ENCODE measurements at regions not wholly inside any gene's neighbourhood (a gene's known extent, or its start where the extent isn't known, plus 50 kb on each side); places are given as distances from the start of the nearest gene placed in this dataset.

GRCh38 chr1:110816945-110817344 is 56.0 kb upstream of the CD53 start:
- Histone ChIP-seq H3K79me2 (replicated peaks; ENCODE audit: insufficient read depth, low read length) (no peaks in the 10 kb centered on the region), H3K27me3 (ENCODE audit: insufficient read depth, low read depth, low read length) (no peaks in the 10 kb centered on the region), H3K4me2 (ENCODE audit: low read length) (no peak overlapping the region), H3K27ac (ENCODE audit: low read length) (no peak overlapping the region), H3K36me3 (ENCODE audit: insufficient read depth, low read length) (no peaks in the 10 kb centered on the region), H3F3A (ENCODE audit: insufficient read depth, low read length, poor library complexity, severe bottlenecking) (no peaks in the 10 kb centered on the region), H3K9ac (ENCODE audit: low read length) (no peak overlapping the region), H3K4me3 (ENCODE audit: low read length) (no peak overlapping the region), H3K9me3 (ENCODE audit: low read length) (no peaks in the 10 kb centered on the region), H4K20me1 (ENCODE audit: insufficient read depth) (no peaks in the 10 kb centered on the region), H3K9me2 (ENCODE audit: insufficient read depth, low read length) (no peaks in the 10 kb centered on the region), H2AFZ (ENCODE audit: low read depth, low read length) (no peak overlapping the region)
- TF ChIP-seq CTCF (IDR thresholded peaks at IDR 0.05; ENCODE audit: poor library complexity, severe bottlenecking) (no peak), MXI1 (conservative IDR thresholded peaks at IDR 0.05; ENCODE audit: poor library complexity, severe bottlenecking) (no peak), TAF1 (IDR thresholded peaks at IDR 0.05; ENCODE audit: low read depth) (no peak), RAD21 (conservative IDR thresholded peaks at IDR 0.05) (no peak)

- H3K9me3 ChIP-seq (ENCODE audit: low read length), result no peaks in the 10 kb centered on the region
- no peak overlapping the region for H3K4me3 ChIP-seq (ENCODE audit: low read length)
- H3F3A ChIP-seq (ENCODE audit: insufficient read depth, low read length, poor library complexity, severe bottlenecking), result no peaks in the 10 kb centered on the region
- H3K27me3 ChIP-seq (ENCODE audit: insufficient read depth, low read depth, low read length), result no peaks in the 10 kb centered on the region
- no peaks in the 10 kb centered on the region for H3K36me3 ChIP-seq (ENCODE audit: insufficient read depth, low read length)
- H2AFZ ChIP-seq (ENCODE audit: low read depth, low read length), result no peak overlapping the region
- H3K4me2 ChIP-seq (ENCODE audit: low read length), result no peak overlapping the region
- no peak for TF ChIP-seq RAD21 (conservative IDR thresholded peaks at IDR 0.05)
- TF ChIP-seq EZH2 (IDR thresholded peaks at IDR 0.05; ENCODE audit: borderline replicate concordance, insufficient read depth, low read length, poor library complexity, severe bottlenecking), result no peak
- TF ChIP-seq SMC3 (conservative IDR thresholded peaks at IDR 0.05; ENCODE audit: poor library complexity), result no peak
- no peak for TF ChIP-seq MXI1 (conservative IDR thresholded peaks at IDR 0.05; ENCODE audit: poor library complexity, severe bottlenecking)
- no peak for TF ChIP-seq CTCF (IDR thresholded peaks at IDR 0.05; ENCODE audit: poor library complexity, severe bottlenecking)
- no peak for TF ChIP-seq POLR2AphosphoS5 (IDR thresholded peaks at IDR 0.05)
- TF ChIP-seq TAF1 (IDR thresholded peaks at IDR 0.05; ENCODE audit: low read depth), result no peak
- TF ChIP-seq EP300 (conservative IDR thresholded peaks at IDR 0.05; ENCODE audit: poor library complexity, severe bottlenecking), result no peak
- no peaks in the 10 kb centered on the region for H3K79me2 ChIP-seq (replicated peaks; ENCODE audit: insufficient read depth, low read length)
- H4K20me1 ChIP-seq (ENCODE audit: insufficient read depth), result no peaks in the 10 kb centered on the region
- H3K9me2 ChIP-seq (ENCODE audit: insufficient read depth, low read length), result no peaks in the 10 kb centered on the region
- H3K9ac ChIP-seq (ENCODE audit: low read length), result no peak overlapping the region
- H3K27ac ChIP-seq (ENCODE audit: low read length), result no peak overlapping the region
Measured at GRCh38 chr1:110811529-110811928, 61.4 kb upstream of the CD53 start.

- TF ChIP-seq POLR2AphosphoS5 (IDR thresholded peaks at IDR 0.05) (no peak), SMC3 (conservative IDR thresholded peaks at IDR 0.05; ENCODE audit: poor library complexity) (no peak), MXI1 (conservative IDR thresholded peaks at IDR 0.05; ENCODE audit: poor library complexity, severe bottlenecking) (no peak), EP300 (conservative IDR thresholded peaks at IDR 0.05; ENCODE audit: poor library complexity, severe bottlenecking) (no peak), RAD21 (conservative IDR thresholded peaks at IDR 0.05) (no peak), REST (IDR thresholded peaks at IDR 0.05; ENCODE audit: borderline replicate concordance) (no peak), CTCF (IDR thresholded peaks at IDR 0.05; ENCODE audit: poor library complexity, severe bottlenecking) (no peak), TAF1 (IDR thresholded peaks at IDR 0.05; ENCODE audit: low read depth) (no peak), EZH2 (IDR thresholded peaks at IDR 0.05; ENCODE audit: borderline replicate concordance, insufficient read depth, low read length, poor library complexity, severe bottlenecking) (no peak)
- H3K27ac ChIP-seq (ENCODE audit: low read length), result no peak overlapping the region
- H3K9me2 ChIP-seq (ENCODE audit: insufficient read depth, low read length), result no peaks in the 10 kb centered on the region
- H3K9ac ChIP-seq (ENCODE audit: low read length), result no peak overlapping the region
- no peaks in the 10 kb centered on the region for H3K9me3 ChIP-seq (ENCODE audit: low read length)
- no peak overlapping the region for H3K4me2 ChIP-seq (ENCODE audit: low read length)
- no peaks in the 10 kb centered on the region for H3K36me3 ChIP-seq (ENCODE audit: insufficient read depth, low read length)
- H3K27me3 ChIP-seq (ENCODE audit: insufficient read depth, low read depth, low read length), result no peaks in the 10 kb centered on the region
- H3K79me2 ChIP-seq (replicated peaks; ENCODE audit: insufficient read depth, low read length), result no peaks in the 10 kb centered on the region
- H3F3A ChIP-seq (ENCODE audit: insufficient read depth, low read length, poor library complexity, severe bottlenecking), result no peaks in the 10 kb centered on the region
- H3K4me3 ChIP-seq (ENCODE audit: low read length), result no peak overlapping the region
- no peak overlapping the region for H2AFZ ChIP-seq (ENCODE audit: low read depth, low read length)
- H4K20me1 ChIP-seq (ENCODE audit: insufficient read depth), result no peaks in the 10 kb centered on the region
Measured at GRCh38 chr1:110800079-110800478, 72.9 kb upstream of the CD53 start.
